ENCODE measurements at regions not wholly inside any gene's neighbourhood (a gene's known extent, or its start where the extent isn't known, plus 50 kb on each side); places are given as distances from the start of the nearest gene placed in this dataset.

DNA sequence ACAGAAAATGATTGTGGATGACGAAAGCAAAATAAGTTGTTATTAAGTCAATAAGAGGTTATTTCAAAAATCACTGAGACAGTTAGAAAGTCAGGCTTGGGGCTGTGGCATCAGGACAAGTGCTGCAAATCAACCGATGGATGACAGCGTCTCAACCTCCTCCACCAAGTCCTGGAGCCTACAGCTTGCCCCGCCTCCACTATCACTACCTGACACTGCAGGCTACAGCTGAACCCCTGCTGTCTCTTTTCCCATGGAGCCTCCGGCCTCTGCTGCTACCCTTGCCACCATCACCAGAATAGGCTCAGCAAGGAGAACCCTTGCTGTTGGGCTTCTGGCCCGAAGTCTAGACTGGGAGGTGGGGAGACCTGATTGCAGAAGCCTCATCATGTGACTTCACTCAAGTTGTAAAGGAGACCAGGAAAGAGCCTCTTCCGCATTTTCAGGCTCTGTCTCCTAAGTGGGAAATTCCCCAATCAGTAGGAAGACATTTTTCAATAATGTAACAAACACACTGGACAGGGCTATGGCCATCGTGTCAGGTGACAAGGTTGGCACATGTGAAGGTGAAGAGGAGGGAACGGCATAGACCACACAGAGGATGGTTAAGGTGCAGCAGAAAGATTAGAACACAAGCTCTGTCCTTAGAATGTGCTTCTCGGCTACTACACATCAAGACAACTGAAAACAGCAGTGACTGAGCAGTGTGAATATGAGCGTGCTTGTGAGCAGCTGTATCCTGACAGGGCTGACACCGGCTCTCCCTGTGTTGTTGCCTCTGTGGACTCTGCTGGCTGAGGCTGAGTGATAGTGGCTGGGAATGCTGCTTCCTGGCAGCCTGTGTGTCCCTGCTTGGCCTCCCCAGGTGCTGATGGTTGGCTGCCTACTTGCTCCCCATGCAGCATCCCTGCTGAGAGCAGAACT is 660.7 kb downstream of the PTPRU start:
- DNase-seq (ENCODE audit: low spot score) = no peak

- no peak for DNase-seq (ENCODE audit: low spot score)
These were observed 660.0 kb downstream of the PTPRU start for GRCh38 chr1:29896300-29896699.

DNA sequence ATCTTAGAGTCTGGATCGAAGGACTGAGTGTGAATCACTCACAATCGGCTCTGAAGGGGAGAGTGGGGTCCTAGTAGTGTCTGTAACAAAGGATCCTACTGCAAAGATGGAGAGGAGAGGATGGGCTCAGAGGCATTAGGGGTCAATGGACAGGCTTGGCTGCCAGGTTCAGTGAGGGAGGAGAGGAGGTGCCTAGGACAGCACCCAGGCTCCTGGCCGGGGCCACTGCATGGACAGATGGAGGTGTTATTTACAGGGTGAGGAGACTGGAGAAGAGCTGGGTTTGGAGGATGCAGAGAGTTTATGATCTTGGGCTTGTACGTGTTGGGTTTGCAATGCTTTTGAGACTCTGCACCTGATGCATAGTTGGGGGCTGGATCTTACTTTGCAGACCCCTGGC is 658.9 kb downstream of the PTPRU start:
- no peak for DNase-seq (ENCODE audit: low spot score)

- DNase-seq (ENCODE audit: low spot score) = no peak
These were observed 658.0 kb downstream of the PTPRU start for GRCh38 chr1:29894311-29894710.

GRCh38 chr1:29893806-29894205 is 657.5 kb downstream of the PTPRU start:
- DNase-seq (ENCODE audit: low spot score) = no peak

GRCh38 chr1:29893046-29893723 is 656.9 kb downstream of the PTPRU start:
- no peak for DNase-seq (ENCODE audit: low spot score)

GRCh38 chr1:29892247-29892646 is 655.9 kb downstream of the PTPRU start:
- DNase-seq (ENCODE audit: low spot score) = no peak

DNA sequence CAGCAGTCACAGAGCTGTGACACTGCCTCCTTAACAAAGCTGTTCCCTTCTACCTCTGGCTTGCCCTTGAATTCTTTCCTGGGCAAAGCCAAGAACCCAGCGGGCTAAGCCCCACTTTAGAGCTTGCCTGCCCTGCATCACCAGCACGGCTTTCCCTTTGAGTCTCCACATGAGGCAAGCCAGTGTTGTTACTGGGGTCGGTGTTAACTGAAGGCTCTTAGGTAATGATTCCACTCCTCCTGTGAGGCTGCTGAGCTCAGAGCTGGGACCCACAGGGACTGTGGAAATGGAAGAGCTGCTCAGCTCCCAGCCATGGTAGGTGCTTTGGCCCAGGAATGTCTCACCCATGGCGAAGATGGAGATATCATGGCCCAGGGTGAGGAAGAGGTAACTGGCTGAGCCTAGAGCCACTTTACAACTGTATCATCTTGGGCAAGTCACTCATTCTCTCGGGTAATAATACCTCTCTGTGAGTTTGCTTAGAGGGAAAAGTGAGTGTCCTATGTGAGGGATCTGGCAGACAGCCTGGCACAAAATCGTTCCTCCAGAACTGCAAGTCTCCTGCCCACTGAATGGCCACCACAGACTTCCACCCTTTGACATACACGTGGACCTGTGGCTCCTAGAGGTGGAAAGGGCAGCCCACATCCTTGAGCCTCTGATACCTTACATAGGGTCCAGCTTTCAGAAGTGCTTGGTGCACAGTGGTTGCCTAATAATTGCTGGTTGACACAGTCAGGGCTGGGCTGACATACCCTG is 654.1 kb downstream of the PTPRU start:
- DNase-seq (ENCODE audit: low spot score) = no peak

GRCh38 chr1:29889776-29890175 is 653.5 kb downstream of the PTPRU start:
- DNase-seq (ENCODE audit: low spot score) = no peak

DNA sequence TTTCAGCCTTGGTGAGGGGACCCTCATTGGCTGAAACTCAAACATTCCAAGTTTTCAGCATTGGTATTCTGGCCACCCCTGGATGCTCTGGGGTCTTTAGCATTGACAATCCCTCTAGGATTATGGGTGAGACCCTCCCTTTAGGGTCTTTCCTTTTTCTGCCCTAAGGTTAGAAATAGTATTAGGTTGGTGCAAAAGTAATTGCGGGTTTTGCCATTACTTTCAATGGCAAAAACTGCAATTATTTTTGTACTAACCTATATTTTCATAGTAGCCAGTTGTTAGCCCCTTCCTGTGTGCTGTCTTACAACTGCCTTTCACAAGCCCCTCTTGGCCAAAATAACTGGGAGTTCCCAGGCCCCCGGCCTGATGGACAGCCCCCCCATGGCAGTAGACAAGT is 648.4 kb downstream of the PTPRU start:
- no peak for DNase-seq (ENCODE audit: low spot score)

DNA sequence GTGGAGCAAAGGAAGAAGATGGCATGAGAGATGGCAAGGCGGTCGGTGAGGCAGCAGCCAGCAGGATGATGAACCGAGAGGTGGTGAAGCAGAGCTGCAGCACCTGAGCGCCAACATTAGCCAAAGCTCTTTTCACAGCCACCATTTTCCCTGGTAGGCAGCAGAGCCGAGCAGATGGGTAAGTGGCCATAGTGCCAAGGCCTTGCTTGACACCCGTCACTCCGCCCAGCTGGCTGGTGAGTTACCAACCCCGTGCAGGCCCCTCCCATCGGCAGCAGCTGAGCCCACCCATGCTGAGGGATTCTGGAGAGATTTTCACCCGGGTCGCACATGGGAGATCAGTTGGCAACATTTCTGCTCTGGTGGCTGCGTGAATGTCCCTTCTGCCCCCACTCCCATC is 647.7 kb downstream of the PTPRU start:
- DNase-seq (ENCODE audit: low spot score) = no peak

- no peak for DNase-seq (ENCODE audit: low spot score)
These were observed 647.1 kb downstream of the PTPRU start for GRCh38 chr1:29883411-29883832.

- DNase-seq (ENCODE audit: low spot score) = no peak
These were observed 644.2 kb downstream of the PTPRU start for GRCh38 chr1:29880556-29880955.

DNA sequence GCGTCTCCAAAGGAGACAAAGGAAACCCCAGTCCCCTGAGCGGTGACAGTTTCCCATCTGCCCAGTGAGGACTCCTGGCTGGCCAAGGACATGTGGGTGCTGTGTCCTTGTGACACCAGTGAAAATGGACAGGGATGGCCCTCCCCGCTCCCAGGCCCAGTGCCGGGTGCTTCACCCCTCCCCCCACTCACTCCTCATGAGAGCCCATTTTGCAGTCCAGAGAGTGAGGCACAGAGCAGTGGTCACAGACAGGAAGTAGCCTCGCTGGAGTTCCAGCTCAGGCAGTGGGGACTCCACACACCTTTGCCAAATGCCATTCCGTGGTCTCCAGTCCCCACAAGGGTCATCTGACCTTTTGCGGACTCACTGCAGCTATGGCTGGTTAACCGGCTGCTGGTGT is 642.9 kb downstream of the PTPRU start:
- no peak for DNase-seq (ENCODE audit: low spot score)

- no peak for DNase-seq (ENCODE audit: low spot score)
These were observed 642.2 kb downstream of the PTPRU start for GRCh38 chr1:29878501-29878900.

DNA sequence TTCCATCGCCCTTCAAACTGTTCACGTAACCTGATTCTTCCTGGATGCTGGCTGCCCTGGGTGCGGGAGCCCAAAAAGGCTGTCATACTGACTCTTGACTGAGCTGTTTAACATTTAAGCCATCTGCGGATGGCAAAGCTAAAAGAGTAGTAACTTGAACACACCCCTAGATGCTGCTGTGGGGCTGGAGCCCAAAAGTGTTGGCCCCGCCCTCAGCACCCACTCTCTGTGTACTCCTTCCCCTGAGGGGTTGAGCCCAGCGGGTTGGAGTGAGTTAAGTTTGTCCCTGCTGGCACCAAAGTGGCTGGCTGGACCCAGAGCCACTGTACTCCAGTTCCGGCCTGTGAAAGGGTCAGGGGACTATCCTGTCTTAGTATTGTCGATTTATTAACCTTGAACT is 640.6 kb downstream of the PTPRU start:
- no peak for DNase-seq (ENCODE audit: low spot score)

DNA sequence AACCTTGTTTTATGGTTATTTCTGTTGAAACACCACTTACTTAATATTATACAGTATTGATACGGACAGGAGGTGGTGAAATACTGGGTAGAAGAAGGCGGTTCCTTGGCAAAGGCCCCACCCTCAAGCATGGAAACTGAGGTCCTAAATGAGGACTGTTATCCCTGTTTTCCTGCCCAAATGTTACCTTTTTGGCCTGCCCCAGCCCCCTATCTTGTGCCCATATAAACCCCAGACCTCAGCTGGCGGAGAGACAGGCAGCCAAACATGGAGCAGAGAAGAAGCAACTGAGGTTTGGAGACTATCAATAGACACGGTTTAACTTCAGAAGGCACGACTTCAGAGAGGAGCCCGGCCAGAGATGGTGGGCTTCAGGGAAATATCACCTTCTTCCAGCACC is 640.1 kb downstream of the PTPRU start:
- DNase-seq (ENCODE audit: low spot score) = no peak

GRCh38 chr1:29875557-29876028 is 639.3 kb downstream of the PTPRU start:
- DNase-seq (ENCODE audit: low spot score) = no peak

DNA sequence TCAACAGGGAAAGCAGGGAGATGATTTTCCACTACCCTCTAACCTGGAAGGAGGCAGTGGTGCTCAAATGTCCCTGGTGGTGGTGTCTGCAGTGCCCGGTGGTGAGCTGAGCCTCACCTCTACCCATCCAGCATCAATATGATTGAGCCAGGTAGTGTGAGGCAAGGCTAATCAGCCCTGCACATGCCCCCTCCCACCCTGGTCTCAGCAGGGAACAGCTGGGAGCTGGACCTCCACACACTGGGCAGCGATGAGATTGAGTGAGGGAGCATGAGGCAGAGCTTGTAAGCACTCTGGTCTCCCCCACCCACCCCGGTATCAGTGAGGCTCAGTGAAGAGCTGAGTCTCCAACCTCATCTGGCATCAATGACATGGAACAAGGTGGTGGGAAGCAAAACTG is 634.3 kb downstream of the PTPRU start:
- no peak for DNase-seq (ENCODE audit: low spot score)

DNA sequence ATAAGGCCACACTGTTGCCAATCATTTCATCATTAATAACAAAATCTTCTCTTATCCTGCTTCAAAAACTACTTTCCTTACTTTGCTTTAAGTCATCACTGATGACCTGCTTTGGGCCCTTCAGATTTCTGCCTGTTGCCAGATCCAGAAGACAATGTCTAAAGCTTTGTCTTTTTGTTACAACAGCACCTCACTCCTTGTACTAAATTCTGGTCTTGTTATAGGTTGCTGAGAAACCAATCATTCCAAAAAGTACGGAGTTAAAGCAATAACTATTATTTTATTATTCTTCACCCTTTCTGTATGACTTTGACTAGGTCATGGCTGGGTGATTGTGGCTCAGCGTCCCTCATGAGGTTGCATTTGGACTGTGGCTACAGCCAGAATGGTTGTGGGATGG is 633.5 kb downstream of the PTPRU start:
- no peak for DNase-seq (ENCODE audit: low spot score)

- no peak for DNase-seq (ENCODE audit: low spot score)
These were observed 632.6 kb downstream of the PTPRU start for GRCh38 chr1:29868944-29869343.

DNA sequence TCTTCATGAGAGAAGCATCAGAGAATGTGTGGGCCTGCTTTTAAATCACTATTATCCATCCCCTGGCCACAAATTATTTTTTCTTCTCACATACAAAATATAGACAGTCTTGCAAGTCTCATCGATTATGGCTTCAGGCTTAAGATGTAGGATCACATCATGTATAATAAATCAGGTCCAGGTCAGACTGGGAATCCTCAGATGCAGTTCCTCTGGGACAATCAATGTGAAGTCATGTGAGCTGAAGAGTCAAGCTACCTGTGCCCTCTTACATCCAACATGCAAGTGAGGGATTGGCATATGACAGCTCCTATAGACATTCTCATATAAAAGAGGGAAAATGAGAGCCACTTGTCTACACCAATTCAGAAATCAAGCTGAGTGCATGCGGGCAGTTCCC is 631.8 kb downstream of the PTPRU start:
- DNase-seq (ENCODE audit: low spot score) = no peak

DNA sequence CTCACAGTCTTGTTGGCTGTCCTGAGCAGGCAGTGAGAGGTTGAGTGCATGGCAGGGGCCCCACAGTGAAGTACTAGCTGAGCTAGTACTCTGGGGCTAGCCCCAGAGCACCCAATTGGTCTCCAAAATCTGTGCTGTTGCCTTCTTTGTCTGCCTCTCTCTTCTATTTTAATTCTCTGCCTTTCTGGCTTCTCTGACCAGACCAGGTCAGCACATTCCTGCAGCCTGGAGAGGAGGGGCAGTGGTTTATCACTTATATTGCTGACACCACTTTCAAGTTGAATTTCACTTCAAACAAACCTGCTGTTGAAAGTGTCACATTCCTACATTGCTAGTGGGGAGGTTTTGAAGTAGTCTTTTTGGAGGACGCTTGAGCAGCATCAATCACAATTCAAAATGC is 628.7 kb downstream of the PTPRU start:
- no peak for DNase-seq (ENCODE audit: low spot score)

Measured in AG08395 (cell line).